GM21423 (cell line): ENCODE measurements at regions not wholly inside any gene's neighbourhood (a gene's known extent, or its start where the extent isn't known, plus 50 kb on each side); places are given as distances from the start of the nearest gene placed in this dataset.
"Not testable (repeated sequence)": the region's sequence is repeated elsewhere in the genome, so short reads cannot be mapped to it uniquely, and the experiment has no call there.

Experiments
- ATAC-seq: cut with Tn5 transposase; IDR thresholded peaks from one replicate; pipeline ENCODE4 v1.9.1; 2021; ENCODE audit warnings: mild to moderate bottlenecking, moderate library complexity; ENCODE audit not compliant: unreplicated experiment

GRCh38 chr4:81375745-81376144, 96.0 kb downstream of the RASGEF1B start:
- ATAC-seq = no peak

- ATAC-seq = no peak
Measured at GRCh38 chr4:81369886-81370285, 101.8 kb downstream of the RASGEF1B start.

GRCh38 chr4:81366779-81367178, 104.9 kb downstream of the RASGEF1B start:
- ATAC-seq = no peak

- ATAC-seq = no peak
Measured at GRCh38 chr4:81360737-81361136, 111.0 kb downstream of the RASGEF1B start.

GRCh38 chr4:81359207-81359606, 112.5 kb downstream of the RASGEF1B start:
- no peak for ATAC-seq

- ATAC-seq = no peak
Measured at GRCh38 chr4:81358154-81358553, 113.6 kb downstream of the RASGEF1B start.

GRCh38 chr4:81356621-81357020, 115.1 kb downstream of the RASGEF1B start:
- no peak for ATAC-seq

- ATAC-seq = no peak
Measured at GRCh38 chr4:81355136-81355535, 116.6 kb downstream of the RASGEF1B start.

GRCh38 chr4:81353861-81354260, 117.8 kb downstream of the RASGEF1B start:
- no peak for ATAC-seq

- no peak for ATAC-seq
Measured at GRCh38 chr4:81352446-81352835, 119.3 kb downstream of the RASGEF1B start.

- peak; percentile 93 for ATAC-seq
Measured at GRCh38 chr4:81351654-81352445, 119.9 kb downstream of the RASGEF1B start.

- ATAC-seq = no peak
Measured at GRCh38 chr4:81350040-81350439, 121.7 kb downstream of the RASGEF1B start.

GRCh38 chr4:81348778-81349094, 123.0 kb downstream of the RASGEF1B start:
- no peak for ATAC-seq

GRCh38 chr4:81348086-81348777, 123.5 kb downstream of the RASGEF1B start:
- ATAC-seq = no peak

GRCh38 chr4:81346719-81347118, 125.0 kb downstream of the RASGEF1B start:
- no peak for ATAC-seq

GRCh38 chr4:81343536-81343935, 128.2 kb downstream of the RASGEF1B start:
- no peak for ATAC-seq

GRCh38 chr4:81343046-81343445, 128.0 kb upstream of the PRKG2 start:
- no peak for ATAC-seq

- ATAC-seq = no peak
Measured at GRCh38 chr4:81337211-81337610, 122.2 kb upstream of the PRKG2 start.

- ATAC-seq = no peak
Measured at GRCh38 chr4:81335122-81335912, 120.3 kb upstream of the PRKG2 start.

GRCh38 chr4:81330018-81330417, 115.0 kb upstream of the PRKG2 start:
- no peak for ATAC-seq

- ATAC-seq = no peak
Measured at GRCh38 chr4:81326581-81326980, 111.6 kb upstream of the PRKG2 start.

GRCh38 chr4:81324594-81324993, 109.6 kb upstream of the PRKG2 start:
- not testable (repeated sequence) for ATAC-seq
